Liver (tissue), 3 donors: ENCODE measurements at regions not wholly inside any gene's neighbourhood (a gene's known extent, or its start where the extent isn't known, plus 50 kb on each side); places are given as distances from the start of the nearest gene placed in this dataset.

Experiments used
- ATF3 ChIP-seq: IDR thresholded peaks from 2 replicates; pipeline ENCODE4 v1.6.1; 2016; ENCODE audit warnings: antibody characterized with exemption
- CTCF ChIP-seq: fragments of 150-350 bp; IDR thresholded peaks from 2 replicates; pipeline ENCODE4 v1.5.1; 2017; ENCODE audit warnings: improper control_type of control experiment, low read depth, low read length; ENCODE audit not compliant: missing input control
- EGR1 ChIP-seq, 2 donors: IDR thresholded peaks; 2 replicates each; pipeline ENCODE4 v1.6.1; 2016 to 2018; ENCODE audit warnings: antibody characterized with exemption in 2 of 2, low read depth in 2 of 2
- MAX ChIP-seq: IDR thresholded peaks from 2 replicates; pipeline ENCODE4 v1.6.1; 2016; ENCODE audit warnings: antibody characterized with exemption
- RAD21 ChIP-seq, 2 donors: IDR thresholded peaks; 2 replicates each; pipeline ENCODE4 v1.6.1; 2016; ENCODE audit warnings: antibody characterized with exemption in 2 of 2, mild to moderate bottlenecking in 2 of 2
- SP1 ChIP-seq: IDR thresholded peaks from 2 replicates; pipeline ENCODE4 v1.6.1; 2018; ENCODE audit warnings: antibody characterized with exemption, mild to moderate bottlenecking
- YY1 ChIP-seq: IDR thresholded peaks from 2 replicates; pipeline ENCODE4 v1.6.1; 2016; ENCODE audit warnings: antibody characterized with exemption, mild to moderate bottlenecking
- ZBTB33 ChIP-seq: IDR thresholded peaks from 2 replicates; pipeline ENCODE4 v1.6.1; 2016; ENCODE audit warnings: antibody characterized with exemption
- donor health status: healthy.
- donor health status: healthy.

- TF ChIP-seq CTCF (no peak), ATF3 (no peak), EGR1 (IDR thresholded peaks at IDR 0.05; ENCODE audit: low read depth in 2 of 2) (no peak), MAX (no peak), RAD21 (IDR thresholded peaks at IDR 0.05) (no peak), SP1 (no peak), YY1 (no peak), ZBTB33 (no peak)
These were observed 372.0 kb upstream of the B3GAT1 start for GRCh38 chr11:134784046-134784445.
